GM10248 (cell line): ENCODE measurements at regions not wholly inside any gene's neighbourhood (a gene's known extent, or its start where the extent isn't known, plus 50 kb on each side); places are given as distances from the start of the nearest gene placed in this dataset.
"Not testable (repeated sequence)": the region's sequence is repeated elsewhere in the genome, so short reads cannot be mapped to it uniquely, and the experiment has no call there.

ENCODE experiments used
- CTCF ChIA-PET: fragments of 300-600 bp; sonication (Branson Sonifier 250); formaldehyde crosslinking; extraction: SDS; loops from one replicate; lab custom pipeline; 2021; ENCODE audit warnings: antibody characterized with exemption; lab: Yijun Ruan, JAX
- POLR2A ChIA-PET: fragments of 350-650 bp; sonication (Branson Sonifier 250); formaldehyde crosslinking; extraction: SDS; loops from one replicate; lab custom pipeline; 2020; ENCODE audit warnings: antibody characterized with exemption; lab: Yijun Ruan, JAX
- DNase-seq: peaks from one replicate; pipeline ENCODE4 v3.0.0; 2012; ENCODE audit errors: extremely low spot score
- CTCF ChIP-seq: IDR thresholded peaks from 2 replicates; pipeline ENCODE4 v1.5.1; 2012; ENCODE audit warnings: mild to moderate bottlenecking, low read depth; ENCODE audit errors: extremely low read depth, missing control alignments, control extremely low read depth

GRCh38 chr7:16094651-16095050 lies 326.7 kb downstream of the CRPPA start:
- no peak for DNase-seq
- POLR2A ChIA-PET, result no interaction called here
- CTCF ChIA-PET, result no interaction called here
- TF ChIP-seq CTCF, result no peak

GRCh38 chr7:16092711-16093110 lies 328.6 kb downstream of the CRPPA start:
- POLR2A ChIA-PET, result no interaction called here
- TF ChIP-seq CTCF, result no peak
- no peak for DNase-seq
- CTCF ChIA-PET, result interaction anchor here (1.1 to 1.8 kb wide), 2 partner anchors 15 to 472 kb away, joined by 3 to 8 read pairs; no protein-coding TSS in a partner anchor

GRCh38 chr7:16091701-16092310 lies 329.5 kb downstream of the CRPPA start:
- no peak for DNase-seq
- CTCF ChIA-PET, result interaction anchor here (1.8 kb wide), 1 partner anchor 14 kb away, joined by 8 read pairs; no protein-coding TSS in a partner anchor
- POLR2A ChIA-PET, result no interaction called here
- TF ChIP-seq CTCF, result no peak

GRCh38 chr7:16089801-16090200 lies 331.5 kb downstream of the CRPPA start:
- CTCF ChIA-PET, result interaction anchor here (2.5 kb wide), 1 partner anchor 12 kb away, joined by 8 read pairs; no protein-coding TSS in a partner anchor
- TF ChIP-seq CTCF, result no peak
- no peak for DNase-seq
- POLR2A ChIA-PET, result no interaction called here

- no peak for DNase-seq
- ChIA-PET CTCF (interaction anchor here (0.7 to 2.5 kb wide), 2 partner anchors 8 to 11 kb away, joined by 3 to 8 read pairs; no protein-coding TSS in a partner anchor), POLR2A (no interaction called here)
- no peak for TF ChIP-seq CTCF
Observed at GRCh38 chr7:16089191-16089590, 332.1 kb downstream of the CRPPA start.

- ChIA-PET POLR2A (no interaction called here), CTCF (no interaction called here)
- DNase-seq, result no peak
- no peak for TF ChIP-seq CTCF
Observed at GRCh38 chr7:16086743-16087142, 334.6 kb downstream of the CRPPA start.

GRCh38 chr7:16085780-16086179 lies 335.6 kb downstream of the CRPPA start:
- POLR2A ChIA-PET, CTCF ChIA-PET, DNase-seq: not testable (repeated sequence)
